Lower lobe of right lung (tissue), 2 donors: ENCODE measurements at regions not wholly inside any gene's neighbourhood (a gene's known extent, or its start where the extent isn't known, plus 50 kb on each side); places are given as distances from the start of the nearest gene placed in this dataset.

Experiments
- ATAC-seq, 2 donors: fragments of 200-7000 bp; cut with Tn5 transposase; one replicate each; pipeline ENCODE4 v1.9.1; 2020 to 2022; ENCODE audit warnings: mild to moderate bottlenecking in 2 of 2, moderate library complexity in 2 of 2
- DNase-seq: peaks from one replicate; pipeline ENCODE4 v3.0.0-alpha.2; 2020
- H3K27ac ChIP-seq: fragments of 200-600 bp; one replicate; pipeline ENCODE4 v1.8.0; 2022
- H3K27me3 ChIP-seq: fragments of 200-600 bp; one replicate; pipeline ENCODE4 v1.8.0; 2022; ENCODE audit warnings: low read depth
- H3K36me3 ChIP-seq: fragments of 200-600 bp; one replicate; pipeline ENCODE4 v1.8.0; 2022; ENCODE audit warnings: mild to moderate bottlenecking
- H3K4me1 ChIP-seq: fragments of 200-600 bp; one replicate; pipeline ENCODE4 v1.8.0; 2022
- H3K4me3 ChIP-seq: fragments of 200-600 bp; one replicate; pipeline ENCODE4 v1.8.0; 2022; ENCODE audit warnings: mild to moderate bottlenecking
- H3K9me3 ChIP-seq: fragments of 200-600 bp; one replicate; pipeline ENCODE4 v1.8.0; 2022
- intact Hi-C: fragments of 100-400 bp; cut with DNase I; formaldehyde crosslinking; loops from one replicate; pipeline ENCODE4 v1.11.0; 2022
- TF ChIP-seq, protein P1 (sequence below): fragments of 200-600 bp; IDR thresholded peaks from one replicate; pipeline ENCODE4 v1.8.0; 2022; ENCODE audit warnings: antibody characterized with exemption, mild to moderate bottlenecking
- donor health status: DM: no; HTN: yes; CAD: no; lungs with severe emphysema.

DNA sequence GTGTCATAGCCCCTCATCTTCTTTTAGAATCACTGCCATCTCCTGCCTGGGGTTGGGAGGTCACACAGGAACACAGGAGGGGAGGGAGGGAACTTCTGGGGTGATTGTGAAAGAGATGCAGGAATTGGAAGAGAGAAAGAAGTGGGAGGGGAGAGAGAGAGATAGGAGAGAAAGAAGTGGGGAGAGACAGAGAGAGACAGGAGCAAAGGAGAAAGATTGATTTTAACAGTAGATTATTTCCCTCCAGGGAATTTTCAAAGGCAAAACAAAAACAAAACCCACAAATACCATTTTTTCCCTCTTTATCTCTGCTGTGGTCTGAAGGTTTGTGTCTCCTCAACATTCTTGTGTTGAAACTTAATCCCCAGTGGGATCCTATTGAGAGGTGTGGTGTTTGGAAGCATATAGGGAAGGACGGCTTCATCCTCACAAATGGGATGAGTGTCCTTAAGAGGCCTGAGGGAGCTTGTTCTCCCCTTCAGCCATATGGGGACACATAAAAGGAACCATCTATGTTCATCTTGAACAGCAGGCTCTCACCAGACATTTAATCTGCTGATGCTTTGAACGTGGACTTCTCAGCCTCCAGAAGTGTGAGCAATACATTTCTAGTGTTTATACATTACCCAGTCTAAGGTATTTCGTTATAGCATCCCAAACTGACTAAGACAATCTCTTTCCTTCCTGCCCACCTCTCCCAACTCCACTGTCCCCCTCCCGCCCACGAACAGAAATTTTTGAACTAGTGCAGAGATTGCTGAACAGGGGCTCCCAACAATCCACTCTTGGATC lies 134.9 kb upstream of the MAX start:
- no peak overlapping the region for H3K27ac ChIP-seq

DNA sequence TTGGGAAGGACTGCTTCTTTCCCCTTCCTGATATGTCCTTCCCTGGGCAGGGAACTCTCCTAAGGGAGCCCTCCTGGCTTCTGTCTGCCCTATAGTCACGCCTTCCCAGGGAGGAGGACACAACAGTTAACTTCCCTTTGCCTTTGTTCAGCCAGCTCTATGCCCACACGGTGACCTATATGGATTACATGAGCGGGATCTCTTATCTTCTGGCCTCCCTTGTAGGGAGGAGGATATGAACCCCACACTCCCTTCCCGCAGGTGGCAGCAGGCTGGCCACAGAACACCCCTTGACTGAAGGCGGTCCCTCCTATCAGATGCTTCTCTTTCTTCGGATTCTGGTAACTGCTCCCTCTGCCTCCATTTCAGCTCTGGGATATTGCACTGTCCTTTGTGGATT lies 135.6 kb upstream of the MAX start:
- peak in 1 of 2 donors; percentile 26 for ATAC-seq
- TF ChIP-seq, protein P1, sequence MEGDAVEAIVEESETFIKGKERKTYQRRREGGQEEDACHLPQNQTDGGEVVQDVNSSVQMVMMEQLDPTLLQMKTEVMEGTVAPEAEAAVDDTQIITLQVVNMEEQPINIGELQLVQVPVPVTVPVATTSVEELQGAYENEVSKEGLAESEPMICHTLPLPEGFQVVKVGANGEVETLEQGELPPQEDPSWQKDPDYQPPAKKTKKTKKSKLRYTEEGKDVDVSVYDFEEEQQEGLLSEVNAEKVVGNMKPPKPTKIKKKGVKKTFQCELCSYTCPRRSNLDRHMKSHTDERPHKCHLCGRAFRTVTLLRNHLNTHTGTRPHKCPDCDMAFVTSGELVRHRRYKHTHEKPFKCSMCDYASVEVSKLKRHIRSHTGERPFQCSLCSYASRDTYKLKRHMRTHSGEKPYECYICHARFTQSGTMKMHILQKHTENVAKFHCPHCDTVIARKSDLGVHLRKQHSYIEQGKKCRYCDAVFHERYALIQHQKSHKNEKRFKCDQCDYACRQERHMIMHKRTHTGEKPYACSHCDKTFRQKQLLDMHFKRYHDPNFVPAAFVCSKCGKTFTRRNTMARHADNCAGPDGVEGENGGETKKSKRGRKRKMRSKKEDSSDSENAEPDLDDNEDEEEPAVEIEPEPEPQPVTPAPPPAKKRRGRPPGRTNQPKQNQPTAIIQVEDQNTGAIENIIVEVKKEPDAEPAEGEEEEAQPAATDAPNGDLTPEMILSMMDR = no peak
- H3K27ac ChIP-seq = no peak overlapping the region

More for the DNA sequence above, 134.9 kb upstream of the MAX start:
- DNase-seq (no peak), ATAC-seq (no peak)
- Histone ChIP-seq H3K36me3 (no peaks in the 10 kb centered on the region), H3K9me3 (no peaks in the 10 kb centered on the region), H3K4me1 (peaks cover 6% of the 10 kb centered on the region), H3K27me3 (no peaks in the 10 kb centered on the region), H3K4me3 (no peak overlapping the region)
- TF ChIP-seq, protein P1 = no peak
- intact Hi-C loops = no loop called here

DNA sequence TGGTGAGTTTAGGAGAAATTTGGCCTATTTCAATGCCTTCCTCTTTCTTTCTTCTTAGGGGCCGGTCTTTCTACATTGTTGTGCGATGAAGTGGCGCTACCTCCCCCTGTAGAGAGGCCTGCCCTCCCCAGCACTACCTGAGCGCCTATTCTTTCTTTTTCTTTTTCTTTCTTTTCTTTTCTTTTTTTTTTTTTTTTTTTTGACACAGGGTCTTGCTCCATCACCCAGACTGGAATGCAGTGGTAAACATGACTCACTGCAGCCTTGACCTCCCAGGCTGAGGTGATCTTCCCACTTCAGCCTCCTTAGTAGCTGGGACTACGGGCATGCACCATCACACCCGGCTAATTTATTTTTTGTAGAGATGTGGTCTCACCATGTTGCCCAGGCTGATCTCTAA lies 136.1 kb upstream of the MAX start:
- Histone ChIP-seq H3K4me3 (no peak overlapping the region), H3K27ac (no peak overlapping the region), H3K9me3 (no peaks in the 10 kb centered on the region), H3K27me3 (no peaks in the 10 kb centered on the region), H3K36me3 (no peaks in the 10 kb centered on the region), H3K4me1 (peaks cover 6% of the 10 kb centered on the region)
- ATAC-seq = peak in 1 of 2 donors; percentile 23
- intact Hi-C loops = no loop called here
- DNase-seq = no peak
- TF ChIP-seq, protein P1 = no peak

More for the DNA sequence above, 135.6 kb upstream of the MAX start:
- Histone ChIP-seq H3K9me3 (no peaks in the 10 kb centered on the region), H3K4me3 (no peak overlapping the region), H3K4me1 (peaks cover 6% of the 10 kb centered on the region), H3K36me3 (no peaks in the 10 kb centered on the region), H3K27me3 (no peaks in the 10 kb centered on the region)
- no peak for DNase-seq
- intact Hi-C loops = no loop called here

DNA sequence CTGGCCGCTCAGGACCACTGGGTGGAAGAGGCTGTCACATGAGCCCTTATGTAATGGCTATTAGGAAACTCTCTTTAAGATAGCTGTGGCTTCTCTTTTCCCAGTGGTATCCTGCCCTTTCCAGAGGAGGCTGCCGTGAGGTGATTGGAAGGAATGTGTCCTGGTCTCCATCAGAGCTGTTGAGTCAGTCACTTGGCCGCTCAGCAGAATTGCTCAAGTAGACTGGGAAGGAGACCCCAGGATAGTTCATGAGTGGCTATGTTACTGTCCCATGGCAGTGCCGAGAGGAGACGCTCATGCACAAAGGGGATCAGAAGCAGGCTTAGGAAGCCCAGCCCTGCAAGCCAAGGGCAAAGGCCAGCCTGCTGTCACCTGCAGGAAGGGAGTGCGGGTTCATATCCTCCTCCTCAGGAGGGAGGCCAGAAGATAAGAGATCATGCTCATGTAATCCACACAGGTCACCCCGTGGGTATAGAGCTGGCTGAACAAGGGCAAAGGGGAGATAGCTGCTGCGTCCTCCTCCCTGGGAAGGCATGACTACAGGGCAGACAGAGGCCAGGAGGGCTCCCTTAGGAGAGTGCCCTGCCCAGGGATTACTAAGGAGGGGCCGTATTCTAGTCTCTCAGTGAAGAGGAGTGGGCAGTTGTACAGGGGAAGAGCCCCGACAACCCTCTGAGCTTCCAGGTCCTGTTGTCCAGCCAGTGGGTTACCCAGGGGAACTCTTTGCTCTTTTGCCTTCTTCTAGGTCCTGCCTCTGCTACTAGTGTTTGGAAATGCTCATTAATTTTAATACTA lies 137.0 kb upstream of the MAX start:
- Histone ChIP-seq H3K4me3 (no peak overlapping the region), H3K4me1 (peaks cover 6% of the 10 kb centered on the region), H3K9me3 (no peaks in the 10 kb centered on the region), H3K27ac (no peak overlapping the region), H3K36me3 (no peaks in the 10 kb centered on the region), H3K27me3 (no peaks in the 10 kb centered on the region)
- TF ChIP-seq, protein P1 = no peak
- ATAC-seq = peak in 1 of 2 donors; percentile 60
- intact Hi-C loops = no loop called here
- DNase-seq = no peak

DNA sequence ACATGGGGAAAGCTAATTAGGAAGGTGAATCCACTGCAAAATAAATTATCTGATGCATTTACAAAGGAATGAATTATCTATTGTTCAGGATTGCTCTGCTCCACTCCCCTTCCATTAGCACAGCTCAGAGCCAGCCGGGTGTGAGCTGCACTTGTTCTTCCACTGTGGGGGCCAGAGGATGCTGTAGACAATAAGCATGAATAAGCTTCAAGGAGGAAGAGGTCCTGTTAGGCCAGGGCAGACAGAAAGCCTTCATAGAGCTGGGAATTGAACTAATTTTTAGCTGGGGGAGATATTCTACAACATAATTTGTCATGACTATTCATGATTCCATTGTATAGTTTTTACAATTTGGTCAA lies 137.6 kb upstream of the MAX start:
- TF ChIP-seq, protein P1 = no peak
- Histone ChIP-seq H3K4me3 (no peak overlapping the region), H3K9me3 (no peaks in the 10 kb centered on the region), H3K27ac (no peak overlapping the region), H3K27me3 (no peaks in the 10 kb centered on the region), H3K36me3 (no peaks in the 10 kb centered on the region), H3K4me1 (peaks cover 6% of the 10 kb centered on the region)
- DNase-seq = no peak
- ATAC-seq = no peak
- intact Hi-C loops = no loop called here
